Erythroblast (primary cell): ENCODE measurements at regions not wholly inside any gene's neighbourhood (a gene's known extent, or its start where the extent isn't known, plus 50 kb on each side); places are given as distances from the start of the nearest gene placed in this dataset.
"Not testable (repeated sequence)": the region's sequence is repeated elsewhere in the genome, so short reads cannot be mapped to it uniquely, and the experiment has no call there.

Source experiments
- GATA1 ChIP-seq: IDR thresholded peaks from 2 replicates; pipeline ENCODE4 v1.6.1; 2011; ENCODE audit warnings: low read depth, mild to moderate bottlenecking, control low read depth, low read length, moderate library complexity
- POLR2A ChIP-seq: IDR thresholded peaks from 2 replicates; pipeline ENCODE4 v1.6.1; 2011; ENCODE audit warnings: mild to moderate bottlenecking, low read length

- TF ChIP-seq POLR2A, GATA1: not testable (repeated sequence)
These were observed 185.4 kb downstream of the FAM72C start for GRCh38 chr1:143786381-143786780.
